ENCODE measurements at regions not wholly inside any gene's neighbourhood (a gene's known extent, or its start where the extent isn't known, plus 50 kb on each side); places are given as distances from the start of the nearest gene placed in this dataset.

GRCh38 chr2:120565929-120566328, 169.7 kb upstream of the GLI2 start:
- Histone ChIP-seq H3K9me3 (ENCODE audit: insufficient read depth, low read depth, low read length) (no peaks in the 10 kb centered on the region), H3K4me3 (ENCODE audit: low read length) (no peak overlapping the region), H3K27ac (ENCODE audit: low read length) (no peak overlapping the region), H3K27me3 (ENCODE audit: insufficient read depth, low read length) (peaks cover 62% of the 10 kb centered on the region), H3K4me1 (ENCODE audit: insufficient read depth, low read length) (peaks cover 5% of the 10 kb centered on the region; the same call in 1 of the 2 replicates), H3K36me3 (ENCODE audit: insufficient read depth, low read depth, low read length) (no peaks in the 10 kb centered on the region), H3K9ac (ENCODE audit: low read depth, low read length) (no peak overlapping the region)

GRCh38 chr2:120566331-120567035, 169.2 kb upstream of the GLI2 start:
- Histone ChIP-seq H3K4me3 (ENCODE audit: low read length) (no peak overlapping the region), H3K27me3 (ENCODE audit: insufficient read depth, low read length) (peaks cover 62% of the 10 kb centered on the region), H3K9me3 (ENCODE audit: insufficient read depth, low read depth, low read length) (no peaks in the 10 kb centered on the region), H3K4me1 (ENCODE audit: insufficient read depth, low read length) (peaks cover 5% of the 10 kb centered on the region; the same call in 1 of the 2 replicates), H3K27ac (ENCODE audit: low read length) (no peak overlapping the region), H3K36me3 (ENCODE audit: insufficient read depth, low read depth, low read length) (no peaks in the 10 kb centered on the region), H3K9ac (ENCODE audit: low read depth, low read length) (no peak overlapping the region)

GRCh38 chr2:120567128-120567527, 168.5 kb upstream of the GLI2 start:
- Histone ChIP-seq H3K9me3 (ENCODE audit: insufficient read depth, low read depth, low read length) (no peaks in the 10 kb centered on the region), H3K27ac (ENCODE audit: low read length) (no peak overlapping the region), H3K27me3 (ENCODE audit: insufficient read depth, low read length) (peaks cover 62% of the 10 kb centered on the region), H3K36me3 (ENCODE audit: insufficient read depth, low read depth, low read length) (no peaks in the 10 kb centered on the region), H3K4me1 (ENCODE audit: insufficient read depth, low read length) (peaks cover 5% of the 10 kb centered on the region; the same call in 1 of the 2 replicates), H3K9ac (ENCODE audit: low read depth, low read length) (no peak overlapping the region), H3K4me3 (ENCODE audit: low read length) (no peak overlapping the region)

DNA sequence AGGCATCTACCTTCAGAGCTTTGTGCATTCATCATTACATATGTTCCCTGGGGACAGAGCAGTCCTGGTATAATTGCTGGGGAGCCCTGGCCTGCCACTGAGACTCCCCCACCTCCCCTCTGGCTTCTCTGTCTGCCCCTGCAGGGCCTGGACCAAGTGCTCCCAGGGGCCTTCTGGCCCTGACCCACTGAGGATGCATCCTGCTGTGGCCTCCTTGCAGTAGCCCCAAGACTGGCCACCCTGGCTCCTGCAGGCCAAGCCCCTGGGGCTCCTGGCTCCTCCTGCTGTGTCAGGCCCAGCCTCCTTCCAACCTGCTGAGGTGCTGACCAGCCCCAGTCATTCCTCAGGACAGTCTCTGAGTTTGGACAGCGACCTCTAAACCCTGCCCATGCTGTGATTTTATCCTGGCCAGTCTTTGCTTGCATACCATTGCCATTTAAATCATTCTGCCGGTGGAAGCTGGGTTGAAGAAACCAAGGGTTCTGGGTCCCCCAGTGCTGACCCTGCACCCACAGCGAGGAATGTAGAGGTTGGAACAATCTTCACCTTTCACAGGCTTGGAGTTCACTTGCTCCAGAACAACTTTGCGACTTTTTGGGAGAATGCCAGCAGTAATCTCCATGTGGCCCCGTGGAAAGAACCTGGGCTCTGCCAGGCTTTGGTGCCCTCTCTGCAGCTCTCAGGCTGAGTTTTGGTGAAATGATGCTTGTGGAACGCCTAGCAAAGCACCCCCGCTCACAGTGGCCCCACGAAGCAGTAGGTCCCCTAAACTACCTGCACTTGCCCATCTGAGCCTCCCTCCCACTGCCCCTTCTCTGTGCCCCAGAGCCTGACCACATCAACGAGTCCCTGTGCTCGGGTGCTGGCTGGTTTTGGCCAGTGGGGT, 167.3 kb upstream of the GLI2 start:
- no peaks in the 10 kb centered on the region for H3K9me3 ChIP-seq (ENCODE audit: insufficient read depth, low read depth, low read length)
- H3K27me3 ChIP-seq (ENCODE audit: insufficient read depth, low read length), result peaks cover 72% of the 10 kb centered on the region
- no peak overlapping the region for H3K4me3 ChIP-seq (ENCODE audit: low read length)
- H3K27ac ChIP-seq (ENCODE audit: low read length), result no peak overlapping the region
- H3K36me3 ChIP-seq (ENCODE audit: insufficient read depth, low read depth, low read length), result no peaks in the 10 kb centered on the region
- H3K9ac ChIP-seq (ENCODE audit: low read depth, low read length), result no peak overlapping the region
- H3K4me1 ChIP-seq (ENCODE audit: insufficient read depth, low read length), result peaks cover 5% of the 10 kb centered on the region; the same call in 1 of the 2 replicates

DNA sequence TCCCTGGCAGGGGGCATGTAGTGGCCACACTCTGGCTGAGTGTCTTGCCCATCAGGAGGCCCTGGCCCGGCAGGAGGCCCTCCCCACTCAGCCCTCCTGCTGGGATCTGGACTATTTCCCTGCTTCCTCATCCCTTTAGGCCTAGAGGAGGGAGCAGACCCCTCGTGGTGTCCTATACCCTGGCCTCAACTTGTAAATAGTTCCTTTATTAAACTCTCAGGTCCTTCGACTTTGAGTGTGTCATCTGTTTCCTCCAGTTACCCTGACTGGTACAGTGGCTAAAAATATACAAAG, 166.7 kb upstream of the GLI2 start:
- Histone ChIP-seq H3K4me1 (ENCODE audit: insufficient read depth, low read length) (peaks cover 5% of the 10 kb centered on the region; the same call in 1 of the 2 replicates), H3K27ac (ENCODE audit: low read length) (no peak overlapping the region), H3K9ac (ENCODE audit: low read depth, low read length) (no peak overlapping the region), H3K27me3 (ENCODE audit: insufficient read depth, low read length) (peaks cover 76% of the 10 kb centered on the region), H3K9me3 (ENCODE audit: insufficient read depth, low read depth, low read length) (no peaks in the 10 kb centered on the region), H3K36me3 (ENCODE audit: insufficient read depth, low read depth, low read length) (no peaks in the 10 kb centered on the region), H3K4me3 (ENCODE audit: low read length) (no peak overlapping the region)

GRCh38 chr2:120570001-120570400, 165.7 kb upstream of the GLI2 start:
- no peak overlapping the region for H3K4me3 ChIP-seq (ENCODE audit: low read length)
- H3K27me3 ChIP-seq (ENCODE audit: insufficient read depth, low read length), result peaks cover 84% of the 10 kb centered on the region
- H3K4me1 ChIP-seq (ENCODE audit: insufficient read depth, low read length), result no peaks in the 10 kb centered on the region
- no peak overlapping the region for H3K9ac ChIP-seq (ENCODE audit: low read depth, low read length)
- H3K36me3 ChIP-seq (ENCODE audit: insufficient read depth, low read depth, low read length), result no peaks in the 10 kb centered on the region
- H3K27ac ChIP-seq (ENCODE audit: low read length), result no peak overlapping the region
- no peaks in the 10 kb centered on the region for H3K9me3 ChIP-seq (ENCODE audit: insufficient read depth, low read depth, low read length)

- Histone ChIP-seq H3K4me1 (ENCODE audit: insufficient read depth, low read length) (peaks cover 3% of the 10 kb centered on the region), H3K27ac (ENCODE audit: low read length) (no peak overlapping the region), H3K9me3 (ENCODE audit: insufficient read depth, low read depth, low read length) (no peaks in the 10 kb centered on the region), H3K9ac (ENCODE audit: low read depth, low read length) (no peak overlapping the region), H3K4me3 (ENCODE audit: low read length) (no peak overlapping the region), H3K27me3 (ENCODE audit: insufficient read depth, low read length) (peaks cover 90% of the 10 kb centered on the region), H3K36me3 (ENCODE audit: insufficient read depth, low read depth, low read length) (no peaks in the 10 kb centered on the region)
Measured at GRCh38 chr2:120570546-120570945, 165.1 kb upstream of the GLI2 start.

- H3K4me1 ChIP-seq (ENCODE audit: insufficient read depth, low read length), result peaks cover 8% of the 10 kb centered on the region
- H3K27me3 ChIP-seq (ENCODE audit: insufficient read depth, low read length), result peaks cover 90% of the 10 kb centered on the region
Measured at GRCh38 chr2:120571015-120571728, 164.5 kb upstream of the GLI2 start.

GRCh38 chr2:120572226-120572625, 163.4 kb upstream of the GLI2 start:
- Histone ChIP-seq H3K27ac (ENCODE audit: low read length) (no peak overlapping the region), H3K36me3 (ENCODE audit: insufficient read depth, low read depth, low read length) (no peaks in the 10 kb centered on the region), H3K4me3 (ENCODE audit: low read length) (no peak overlapping the region), H3K27me3 (ENCODE audit: insufficient read depth, low read length) (peaks cover 90% of the 10 kb centered on the region), H3K4me1 (ENCODE audit: insufficient read depth, low read length) (peaks cover 13% of the 10 kb centered on the region), H3K9ac (ENCODE audit: low read depth, low read length) (no peak overlapping the region), H3K9me3 (ENCODE audit: insufficient read depth, low read depth, low read length) (no peaks in the 10 kb centered on the region)

More at GRCh38 chr2:120571015-120571728, 164.5 kb upstream of the GLI2 start:
- no peaks in the 10 kb centered on the region for H3K9me3 ChIP-seq (ENCODE audit: insufficient read depth, low read depth, low read length)
- H3K4me3 ChIP-seq (ENCODE audit: low read length), result no peak overlapping the region
- no peak overlapping the region for H3K9ac ChIP-seq (ENCODE audit: low read depth, low read length)
- no peaks in the 10 kb centered on the region for H3K36me3 ChIP-seq (ENCODE audit: insufficient read depth, low read depth, low read length)
- no peak overlapping the region for H3K27ac ChIP-seq (ENCODE audit: low read length)

DNA sequence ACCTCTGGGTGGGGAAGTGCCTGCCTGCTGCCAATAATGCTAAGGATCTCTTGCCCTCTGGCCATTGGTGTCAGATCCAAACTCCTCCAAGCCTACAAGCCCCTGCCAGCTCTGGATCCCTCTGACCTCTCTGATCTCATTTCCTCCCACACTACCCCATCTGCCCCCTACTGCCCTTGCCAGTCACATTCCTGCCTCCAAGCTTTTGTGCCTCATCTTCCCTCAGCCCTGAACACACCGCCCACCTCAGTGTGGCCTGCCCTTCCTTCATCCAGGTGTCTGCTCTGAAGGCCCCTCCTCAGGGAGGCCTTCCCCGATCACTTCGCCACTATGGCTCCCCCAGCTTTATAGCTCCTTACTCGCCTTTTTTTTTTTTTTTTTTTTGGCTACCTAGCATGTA, 161.0 kb upstream of the GLI2 start:
- H3K27me3 ChIP-seq (ENCODE audit: insufficient read depth, low read length), result peaks cover 100% of the 10 kb centered on the region
- no peak overlapping the region for H3K9ac ChIP-seq (ENCODE audit: low read depth, low read length)
- H3K4me1 ChIP-seq (ENCODE audit: insufficient read depth, low read length), result peaks cover 14% of the 10 kb centered on the region
- no peaks in the 10 kb centered on the region for H3K36me3 ChIP-seq (ENCODE audit: insufficient read depth, low read depth, low read length)
- H3K27ac ChIP-seq (ENCODE audit: low read length), result no peak overlapping the region
- H3K4me3 ChIP-seq (ENCODE audit: low read length), result no peak overlapping the region; the same call in 1 of the 2 replicates
- no peaks in the 10 kb centered on the region for H3K9me3 ChIP-seq (ENCODE audit: insufficient read depth, low read depth, low read length)

GRCh38 chr2:120575966-120576365, 159.7 kb upstream of the GLI2 start:
- H3K4me3 ChIP-seq (ENCODE audit: low read length), result peak overlapping the region; percentile 63; the same call in 1 of the 2 replicates
- no peak overlapping the region for H3K27ac ChIP-seq (ENCODE audit: low read length)
- no peak overlapping the region for H3K9ac ChIP-seq (ENCODE audit: low read depth, low read length)
- no peaks in the 10 kb centered on the region for H3K9me3 ChIP-seq (ENCODE audit: insufficient read depth, low read depth, low read length)
- peaks cover 14% of the 10 kb centered on the region for H3K4me1 ChIP-seq (ENCODE audit: insufficient read depth, low read length)
- peaks cover 100% of the 10 kb centered on the region for H3K27me3 ChIP-seq (ENCODE audit: insufficient read depth, low read length)
- H3K36me3 ChIP-seq (ENCODE audit: insufficient read depth, low read depth, low read length), result no peaks in the 10 kb centered on the region

All from iPS-20b (cell line).